GM21515 (cell line): ENCODE measurements at regions not wholly inside any gene's neighbourhood (a gene's known extent, or its start where the extent isn't known, plus 50 kb on each side); places are given as distances from the start of the nearest gene placed in this dataset.

Source experiments
- ATAC-seq: cut with Tn5 transposase; IDR thresholded peaks from one replicate; pipeline ENCODE4 v1.9.1; 2021; ENCODE audit not compliant: unreplicated experiment

DNA sequence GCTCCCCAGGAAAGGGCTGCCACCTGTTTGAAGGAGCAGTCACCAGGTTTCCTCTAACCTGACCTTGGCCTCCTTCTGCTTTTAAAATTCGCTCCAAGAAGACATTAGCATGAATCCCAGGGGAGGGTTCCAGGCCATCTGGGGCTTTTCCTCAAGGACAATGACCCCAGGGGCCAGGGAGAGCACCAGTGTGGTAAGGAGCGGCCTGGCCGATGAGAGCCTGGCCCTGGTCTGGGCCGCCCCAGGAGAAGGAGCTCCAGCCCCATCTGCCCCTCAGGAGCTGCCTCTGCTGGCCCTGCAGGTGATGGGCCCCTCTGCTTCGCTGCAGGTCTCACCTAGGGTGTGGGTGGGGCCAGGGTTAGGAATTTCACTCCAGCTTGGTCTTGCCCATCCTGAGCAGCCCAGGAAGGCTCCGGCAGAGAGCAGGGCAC is 209.2 kb upstream of the TNRC6C start:
- ATAC-seq = no peak

DNA sequence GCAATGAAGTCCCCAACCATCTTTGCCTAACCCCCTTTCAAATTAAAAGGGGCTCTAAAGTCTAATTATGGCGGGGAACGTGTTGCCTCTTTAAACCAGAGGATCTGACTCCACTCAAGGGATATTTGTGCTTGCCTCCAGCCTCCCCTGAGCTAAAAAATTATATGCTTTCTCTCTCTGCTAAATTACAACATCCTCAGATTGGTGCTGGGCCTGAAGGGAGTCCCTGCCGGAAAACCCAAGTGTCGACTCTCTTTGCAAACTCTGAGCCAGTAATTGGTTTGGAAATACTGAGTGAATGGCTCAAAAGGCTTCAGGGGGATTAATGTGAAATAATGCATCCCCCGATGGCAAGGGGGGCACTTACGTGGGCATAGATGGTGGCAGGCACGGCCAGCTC is 208.5 kb upstream of the TNRC6C start:
- ATAC-seq = no peak

DNA sequence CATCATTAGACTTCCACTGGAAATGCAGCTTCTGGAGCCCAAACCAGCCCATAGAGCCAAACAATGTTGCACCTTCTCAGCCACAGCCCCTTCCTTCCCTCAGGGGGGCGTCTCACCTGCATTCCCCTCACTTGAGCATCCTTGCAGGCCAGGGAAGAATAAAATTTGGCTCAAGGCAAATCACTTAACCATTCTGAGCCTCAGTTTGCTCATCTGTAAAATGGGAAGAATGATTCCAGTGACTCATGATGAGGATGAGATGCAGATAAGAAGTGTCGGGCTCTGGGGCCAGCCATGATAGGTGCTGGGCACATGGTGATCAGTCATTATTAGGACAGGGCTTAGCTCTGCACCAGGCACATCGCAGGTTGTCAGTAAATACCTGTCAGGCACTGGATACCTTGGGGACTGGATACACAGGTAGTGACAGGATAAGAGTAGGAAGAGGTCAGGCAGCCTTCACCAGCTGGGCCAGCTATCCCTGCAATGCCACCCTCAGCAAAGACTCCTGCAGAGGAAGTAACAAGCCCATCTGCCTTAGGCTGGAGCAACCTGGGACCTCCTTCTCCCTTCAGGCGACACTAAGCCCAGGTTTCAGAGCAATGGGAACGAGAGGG is 208.0 kb upstream of the TNRC6C start:
- ATAC-seq = no peak

DNA sequence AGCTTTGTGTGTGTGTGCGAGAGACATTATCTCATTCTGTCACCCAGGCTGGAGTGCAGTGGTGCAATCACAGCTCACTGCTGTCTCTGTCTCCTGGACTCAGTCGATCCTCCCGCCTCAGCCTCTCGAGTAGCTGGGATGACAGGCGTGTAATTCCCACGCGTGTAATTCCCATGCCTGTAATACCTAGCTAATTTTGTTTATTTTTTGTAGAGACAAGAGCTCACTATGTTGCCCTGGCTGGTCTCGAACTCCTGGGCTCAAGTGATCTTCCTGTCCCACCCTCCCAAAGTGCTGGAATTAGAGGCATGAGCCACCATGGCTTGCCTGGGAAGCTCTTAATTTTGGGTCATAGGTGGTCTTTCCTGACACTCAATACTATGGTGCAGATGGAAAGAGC is 205.3 kb upstream of the TNRC6C start:
- ATAC-seq = no peak

DNA sequence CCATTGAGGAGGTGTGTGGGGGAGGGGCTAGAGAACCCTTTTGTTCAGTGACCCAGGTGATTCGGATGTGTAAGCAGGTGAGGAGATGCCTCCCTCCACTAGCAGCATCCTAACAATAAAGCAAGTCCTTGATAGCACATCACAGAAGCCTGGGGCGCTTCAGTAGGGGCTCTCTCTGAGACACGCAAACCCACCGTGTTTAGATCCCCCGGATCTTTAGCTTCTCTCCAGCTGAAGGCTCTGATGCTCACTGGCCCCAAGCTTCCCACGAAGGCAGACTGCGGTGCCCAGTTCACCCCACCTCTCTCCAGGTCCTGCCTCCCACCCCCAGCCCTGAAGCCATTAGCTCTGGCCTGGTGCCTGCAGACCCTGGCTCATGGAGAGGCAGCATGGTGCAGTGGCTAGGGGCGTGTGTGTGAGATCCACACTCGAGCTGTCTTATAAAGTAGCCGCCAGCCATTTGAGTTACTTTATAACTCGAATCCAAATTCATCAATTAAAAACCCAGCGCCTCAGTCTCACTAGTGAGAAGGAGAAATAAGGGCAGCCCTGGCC is 204.7 kb upstream of the TNRC6C start:
- ATAC-seq = no peak

DNA sequence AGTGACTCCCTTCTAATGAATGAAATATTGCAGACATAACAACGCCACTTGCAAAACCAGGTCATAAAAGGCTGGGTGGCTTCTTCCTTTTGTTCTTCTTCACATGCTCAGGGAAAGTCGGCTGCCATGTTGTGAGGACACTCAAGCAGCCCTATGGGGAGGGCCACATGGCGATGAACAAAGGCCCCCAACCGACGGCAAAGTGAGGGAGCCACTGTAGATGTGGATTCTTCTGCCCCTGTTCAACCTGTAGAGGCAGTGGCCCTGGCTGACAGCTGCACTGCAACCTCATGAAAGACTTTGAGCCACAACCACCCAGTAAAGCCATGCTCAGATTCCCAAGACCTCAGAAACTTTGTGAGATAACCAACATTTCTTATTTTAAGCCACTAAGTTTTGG is 203.5 kb upstream of the TNRC6C start:
- ATAC-seq = no peak

DNA sequence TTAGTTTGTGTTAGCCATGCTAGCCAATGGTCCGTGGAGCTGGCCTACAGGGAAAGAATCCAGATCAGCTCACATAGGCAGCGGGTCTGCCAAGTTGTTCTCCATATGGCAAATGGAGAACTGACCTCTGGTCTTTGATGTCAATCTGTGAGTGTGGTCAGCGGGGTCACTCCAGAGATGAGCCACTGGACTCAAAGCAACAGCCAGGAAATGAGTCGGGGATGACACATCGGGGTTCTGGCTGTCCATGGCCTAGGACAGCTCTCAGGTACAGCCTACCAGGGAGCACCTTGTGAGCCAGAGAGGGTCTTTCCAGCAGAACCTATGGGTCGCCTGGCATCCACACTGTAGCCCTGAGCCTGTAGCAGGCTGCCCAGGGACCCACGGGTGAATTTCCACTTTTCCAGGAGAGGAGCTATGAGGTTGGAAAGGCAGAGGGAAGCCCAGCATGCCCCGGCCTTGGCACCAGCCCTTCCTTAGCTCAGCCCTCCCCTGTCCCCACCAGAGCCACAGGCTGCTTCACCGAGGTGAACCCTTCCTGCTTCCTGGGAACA is 203.0 kb upstream of the TNRC6C start:
- ATAC-seq = no peak

DNA sequence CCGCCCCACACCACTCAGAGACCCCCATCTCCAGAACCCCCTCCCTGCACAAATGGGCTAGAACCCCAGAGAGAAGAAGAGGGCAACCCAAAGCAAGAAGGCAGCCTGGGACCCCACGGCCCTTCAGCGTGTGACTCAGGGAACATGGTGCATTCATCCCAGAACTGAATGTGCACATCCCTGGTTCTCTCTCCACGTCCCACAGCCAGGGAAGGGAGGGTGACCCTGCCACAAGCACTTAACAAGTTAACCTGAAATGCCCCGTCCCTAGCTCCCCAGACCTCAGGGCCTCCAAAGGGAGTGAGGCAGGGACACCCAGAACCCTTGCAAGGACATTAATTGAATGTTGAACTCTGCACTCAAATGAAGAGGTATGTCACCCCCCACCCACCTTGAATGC is 202.5 kb upstream of the TNRC6C start:
- no peak for ATAC-seq

DNA sequence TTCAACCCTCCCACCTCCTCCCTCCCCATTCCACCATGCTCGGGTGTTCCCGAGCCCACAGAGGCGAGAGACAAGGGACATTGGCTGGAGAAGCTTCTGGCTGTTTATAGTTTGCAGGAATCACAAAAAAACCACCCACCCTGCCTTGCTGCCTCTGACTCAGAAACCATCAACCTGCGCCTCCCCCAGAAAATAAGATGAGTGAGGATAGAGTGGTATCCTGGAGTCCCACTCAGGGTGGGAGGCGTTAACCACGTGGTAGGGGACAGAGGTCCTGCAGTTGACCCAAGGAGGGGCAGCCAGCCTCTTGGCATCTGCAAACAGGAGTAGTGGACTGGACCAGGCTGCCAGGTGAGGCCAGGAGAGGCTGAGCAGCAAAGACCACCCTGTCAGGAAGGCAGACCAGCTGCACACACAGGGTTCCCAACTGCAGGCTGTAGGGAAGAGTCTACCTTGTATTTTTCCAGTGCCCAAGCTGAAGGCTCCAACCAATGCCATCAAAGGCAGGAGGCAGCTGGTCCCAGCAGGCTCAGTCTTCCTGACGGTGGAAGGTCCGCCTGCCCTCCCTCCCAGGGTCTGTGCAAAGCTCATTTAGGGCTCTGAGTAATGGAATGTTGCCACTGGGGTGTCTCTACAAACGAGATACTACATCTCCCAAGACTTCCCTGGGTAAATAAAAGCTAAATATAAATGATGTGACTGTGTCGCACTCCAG is 201.5 kb upstream of the TNRC6C start:
- ATAC-seq = no peak

DNA sequence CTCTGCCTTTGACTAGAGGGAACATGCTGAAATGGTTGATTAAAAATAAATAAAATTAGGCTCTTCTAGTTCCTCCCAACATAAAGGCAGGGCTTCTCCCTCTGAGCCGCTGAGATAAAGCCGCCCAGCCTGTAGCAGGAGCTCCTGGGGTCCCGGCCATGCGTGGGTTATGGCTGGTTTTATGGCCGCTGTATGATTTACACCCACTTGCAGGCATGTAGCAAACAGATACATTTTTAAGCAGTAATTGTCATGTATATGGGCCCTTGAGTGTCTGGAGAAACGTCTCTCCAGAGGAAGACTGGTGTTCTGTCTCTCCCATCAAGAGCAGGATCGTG is 201.0 kb upstream of the TNRC6C start:
- ATAC-seq = no peak

DNA sequence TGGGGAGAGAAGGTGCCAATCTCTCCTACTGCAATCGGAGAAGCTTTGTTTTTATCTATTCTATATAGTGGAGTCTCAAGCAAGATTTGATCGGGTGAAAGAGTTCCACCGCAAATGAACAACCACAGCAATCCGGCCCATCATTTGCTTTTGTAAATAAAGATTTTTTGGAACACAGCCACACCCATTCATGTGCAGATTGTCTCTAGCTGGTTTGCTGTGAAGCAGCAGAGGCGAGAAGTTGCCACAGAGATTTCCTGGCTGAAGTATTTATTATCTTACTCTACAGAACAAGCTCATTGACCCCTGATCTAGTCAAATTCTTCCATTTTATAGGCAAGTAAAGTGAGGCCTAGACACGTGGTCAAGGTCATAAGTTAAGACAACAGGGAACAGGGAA is 195.5 kb upstream of the TNRC6C start:
- ATAC-seq = no peak

DNA sequence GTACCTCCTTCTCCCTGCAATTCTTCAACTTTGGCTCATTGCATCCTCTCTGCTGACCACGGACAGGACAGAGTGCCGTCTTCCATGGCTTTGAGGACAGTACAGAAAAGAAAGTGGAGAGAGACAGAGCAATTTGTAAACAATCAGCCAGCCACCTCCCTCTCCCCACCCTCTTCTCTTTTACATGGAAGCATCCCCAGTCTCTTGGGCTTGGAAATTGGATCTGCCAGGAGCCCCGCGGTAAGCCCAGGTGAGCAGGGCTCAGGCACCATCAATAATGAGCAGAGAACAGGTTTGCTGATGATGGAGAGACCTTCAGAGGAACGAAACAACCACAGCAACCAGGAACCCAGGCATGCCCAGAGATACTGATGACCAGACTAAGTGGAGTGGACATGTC is 194.9 kb upstream of the TNRC6C start:
- no peak for ATAC-seq

DNA sequence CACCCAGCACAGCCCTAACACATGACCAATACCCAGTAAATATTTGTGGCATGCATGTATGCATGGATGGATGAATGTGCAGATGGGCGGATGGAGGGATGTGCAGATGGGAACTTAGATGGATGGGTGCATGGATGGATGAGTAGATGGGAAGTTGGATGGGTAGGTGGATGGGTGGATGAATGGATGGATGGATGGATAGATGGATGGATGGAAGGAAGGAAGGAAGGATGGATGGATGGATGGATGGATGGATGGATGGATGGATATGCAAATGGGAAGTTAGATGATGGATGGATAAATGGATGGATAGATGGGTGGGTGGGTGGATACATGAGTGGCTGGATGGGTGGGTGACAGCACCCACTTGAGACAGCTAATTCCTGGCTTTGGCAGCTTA is 193.2 kb upstream of the TNRC6C start:
- ATAC-seq = no peak

DNA sequence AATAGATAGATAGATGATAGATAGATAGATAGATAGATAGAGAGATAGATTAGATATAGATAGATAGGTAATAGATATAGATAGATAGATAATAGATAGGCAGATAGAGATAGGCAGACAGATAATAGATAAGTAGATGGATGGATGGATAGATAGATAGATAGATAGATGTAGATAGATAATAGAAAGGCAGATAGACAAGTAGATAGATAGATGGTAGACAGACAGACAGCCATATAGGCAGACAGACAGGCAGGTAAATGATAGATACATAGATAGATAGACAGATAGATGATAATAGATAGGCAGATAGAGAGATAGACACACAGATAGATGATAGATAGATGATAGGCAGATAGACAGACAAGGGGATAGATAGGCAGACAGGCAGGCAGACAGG is 191.4 kb upstream of the TNRC6C start:
- ATAC-seq = no peak

DNA sequence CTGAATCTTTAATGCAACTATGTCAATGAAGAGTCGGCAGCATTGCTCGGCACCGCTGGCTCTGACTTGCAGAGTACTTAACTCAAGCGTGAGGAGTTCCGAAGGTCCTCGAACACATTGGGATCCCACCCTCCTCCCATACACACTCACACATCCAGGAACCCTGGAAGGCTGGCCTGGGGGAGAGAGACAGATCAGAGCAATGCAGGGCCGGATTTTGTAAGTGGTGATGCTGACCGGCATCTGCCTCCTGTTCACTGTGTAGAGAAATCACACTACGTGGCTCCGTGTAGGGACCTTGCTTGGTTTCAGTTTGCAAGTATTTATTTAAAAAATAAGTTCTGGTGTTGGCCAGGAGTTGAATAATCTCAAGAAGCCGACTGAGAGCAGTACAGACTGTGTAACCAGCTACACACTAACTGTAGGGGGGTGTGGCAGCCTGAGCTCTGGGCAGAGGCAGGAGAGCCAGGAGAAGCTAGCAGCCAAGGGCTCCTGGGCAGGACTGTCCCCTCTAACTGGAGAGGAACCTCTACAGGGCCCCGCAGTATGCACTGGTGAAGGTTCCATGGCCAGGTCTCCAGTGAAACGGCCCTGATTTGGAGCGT is 190.2 kb upstream of the TNRC6C start:
- ATAC-seq = no peak

DNA sequence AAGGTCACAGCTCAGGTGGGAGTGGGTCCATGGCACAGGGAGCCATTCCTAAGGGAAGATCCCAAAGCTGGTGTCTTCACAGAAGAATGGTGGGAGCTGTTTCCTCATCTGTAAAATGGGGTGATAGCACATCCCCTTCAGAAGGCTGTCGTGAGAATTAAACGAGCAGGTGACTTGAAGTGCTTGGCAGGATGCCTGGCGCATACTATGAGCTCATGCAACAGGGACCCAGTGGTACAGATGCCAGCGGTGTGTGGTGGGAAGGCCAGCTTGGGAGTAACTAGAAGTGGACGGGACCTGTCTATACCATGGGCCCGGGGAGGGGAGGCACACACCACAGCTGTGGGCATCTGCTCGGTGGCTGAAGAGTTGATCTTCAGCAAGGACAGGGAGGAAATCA is 189.3 kb upstream of the TNRC6C start:
- ATAC-seq = no peak

DNA sequence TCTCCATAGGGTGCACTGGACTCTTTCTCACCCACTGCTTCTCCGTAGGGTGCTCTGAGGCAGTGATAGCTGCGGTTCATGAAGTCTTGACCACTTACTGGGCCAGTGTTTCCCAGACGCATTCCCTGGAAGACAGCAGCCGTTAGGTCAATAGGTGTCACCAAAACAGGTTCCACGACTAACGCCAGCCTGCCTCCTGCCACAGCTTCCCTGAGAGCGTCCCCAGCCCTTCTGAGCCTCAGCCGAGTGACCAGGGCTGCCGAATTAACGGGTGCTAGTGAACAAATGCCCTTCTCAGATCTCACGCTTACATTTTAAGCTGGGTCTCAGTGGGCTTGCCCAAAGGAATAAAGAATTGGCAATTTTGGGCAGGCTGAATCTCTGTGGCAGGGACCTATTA is 188.7 kb upstream of the TNRC6C start:
- ATAC-seq = no peak

DNA sequence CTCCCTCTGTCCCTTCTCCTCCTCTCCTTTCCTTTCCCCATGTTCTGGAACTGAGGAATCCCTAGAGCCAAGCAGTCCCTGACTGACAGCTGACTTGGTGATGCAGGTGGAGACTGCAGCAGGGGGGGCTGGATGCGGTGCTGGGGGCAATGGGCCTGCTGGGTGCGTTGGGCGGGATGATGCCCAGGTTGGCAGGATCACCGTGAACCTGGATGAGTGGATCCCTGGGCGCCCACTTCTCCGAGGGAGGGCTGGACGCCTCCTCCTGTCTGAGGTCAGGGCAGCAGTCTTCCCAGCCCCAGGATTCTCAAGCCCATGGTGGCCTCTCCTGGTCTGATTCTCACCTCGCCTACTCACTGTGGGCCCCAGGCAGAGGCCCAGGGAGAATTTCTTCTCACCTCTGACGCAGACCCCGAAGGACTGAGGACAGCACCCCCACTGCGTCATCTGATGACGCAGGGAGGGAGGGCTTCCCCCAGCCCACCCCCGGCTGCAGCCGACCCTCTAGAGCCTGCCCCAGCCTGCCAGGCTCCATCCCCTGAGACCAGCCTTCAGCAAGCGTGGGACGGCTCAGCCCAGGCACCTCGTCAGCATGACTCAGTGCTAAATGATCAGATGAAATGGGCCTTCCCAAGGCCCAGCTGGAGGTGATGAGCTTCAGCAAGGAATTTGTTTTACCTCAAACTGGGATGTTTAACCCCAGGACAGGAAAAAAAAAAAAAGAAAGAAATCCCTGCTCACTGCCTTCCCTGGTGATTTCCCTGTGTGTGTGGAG is 188.0 kb upstream of the TNRC6C start:
- ATAC-seq = no peak

DNA sequence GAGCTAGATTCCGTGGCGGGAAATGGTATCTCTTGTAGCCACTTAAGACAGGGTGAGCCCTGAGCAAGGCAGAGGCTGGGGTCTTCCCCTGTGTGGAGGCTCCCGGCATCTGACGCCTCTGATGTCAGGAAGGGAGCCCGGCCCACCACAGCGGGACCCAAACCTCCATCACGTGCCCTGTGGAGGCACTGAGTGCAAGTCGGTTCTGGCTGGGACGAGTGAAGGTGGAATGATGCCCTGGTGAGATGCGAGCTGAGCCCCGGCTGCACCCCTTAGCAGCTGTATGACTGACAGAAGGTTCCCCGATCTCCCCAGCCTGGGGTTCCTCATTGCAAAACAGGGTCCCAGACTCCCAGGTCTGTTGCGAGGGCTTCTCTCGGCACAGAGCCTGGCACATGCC is 187.4 kb upstream of the TNRC6C start:
- no peak for ATAC-seq

DNA sequence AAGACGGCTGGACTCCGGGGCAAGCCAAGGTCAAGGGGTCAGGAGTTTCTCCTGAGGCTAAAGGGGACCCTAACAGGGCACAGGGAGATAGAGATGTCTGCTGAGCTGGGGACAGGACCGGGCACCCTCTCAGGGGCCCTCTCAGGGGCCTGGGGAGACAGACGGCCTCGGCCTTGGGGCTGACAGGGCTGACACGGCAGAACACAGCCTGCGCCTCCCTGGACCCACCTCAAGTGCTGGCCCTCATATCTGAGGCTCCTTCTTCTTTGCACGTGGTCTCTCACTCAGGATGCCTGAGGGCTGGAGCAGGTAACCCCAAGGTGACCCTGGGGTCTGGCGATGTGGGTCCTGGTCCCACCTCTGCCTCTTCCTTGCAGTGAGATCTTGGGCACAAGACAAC is 186.9 kb upstream of the TNRC6C start:
- no peak for ATAC-seq

DNA sequence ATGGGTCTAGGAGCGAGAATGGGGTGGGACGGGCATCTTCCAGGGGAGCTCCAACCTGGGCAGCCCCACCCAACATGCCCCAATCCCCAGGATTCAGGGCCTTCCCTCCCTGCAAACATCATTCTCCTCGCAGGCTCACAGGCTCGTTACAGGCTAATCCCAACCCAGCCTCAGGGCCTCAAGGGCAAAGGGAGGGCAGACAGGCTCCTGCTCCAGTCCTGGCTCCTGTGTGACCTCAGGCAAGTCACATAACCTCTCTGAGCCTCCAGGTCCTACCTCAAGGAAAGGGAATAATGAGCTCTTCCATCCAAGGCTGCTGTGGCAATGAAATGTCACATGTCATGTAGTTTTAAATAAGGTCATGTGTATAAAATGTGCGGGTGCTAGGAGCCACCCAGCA is 186.5 kb upstream of the TNRC6C start:
- no peak for ATAC-seq
